IMR-90 (cell line): ENCODE measurements at regions not wholly inside any gene's neighbourhood (a gene's known extent, or its start where the extent isn't known, plus 50 kb on each side); places are given as distances from the start of the nearest gene placed in this dataset.

ENCODE experiments used
- ATAC-seq: fragments of 200-7000 bp; cut with Tn5 transposase; 2 replicates; pipeline ENCODE4 v1.9.1; 2020; ENCODE audit warnings: low read depth, mild to moderate bottlenecking, moderate library complexity
- BruUV-seq: library from RNA; stranded (reverse); fragments of 400-500 nt; replicated peaks from 2 replicates; lab custom pipeline; 2021; lab: Mats Ljungman, UMichigan
- CTCF ChIA-PET: fragments of 300-600 bp; formaldehyde crosslinking; extraction: SDS; loops from one replicate; lab custom pipeline; 2021; ENCODE audit warnings: antibody characterized with exemption; lab: Yijun Ruan, JAX
- POLR2A ChIA-PET: fragments of 300-600 bp; sonication (Branson Sonifier 250); formaldehyde crosslinking; loops from one replicate; lab custom pipeline; 2022; ENCODE audit warnings: antibody characterized with exemption; ENCODE audit not compliant: unreplicated experiment; lab: Charles Lee
- DNase-seq: peaks from one replicate; pipeline ENCODE4 v3.0.0; 2013
- H2AFZ ChIP-seq: replicated peaks from 2 replicates; pipeline ENCODE3; 2013; ENCODE audit warnings: low read length, mild to moderate bottlenecking; ENCODE audit not compliant: poor library complexity
- H2AK5ac ChIP-seq: 2 replicates; pipeline ENCODE4 v1.6.1; 2013; ENCODE audit warnings: low read depth, low read length, inconsistent platforms
- H2AK9ac ChIP-seq: replicated peaks from 2 replicates; pipeline ENCODE3; 2013; ENCODE audit warnings: mild to moderate bottlenecking, low read depth, low read length, moderate library complexity; ENCODE audit not compliant: poor library complexity
- H2BK120ac ChIP-seq: 2 replicates; pipeline ENCODE4 v1.6.1; 2013; ENCODE audit warnings: low read depth, low read length, inconsistent platforms
- H2BK15ac ChIP-seq: 3 replicates; pipeline ENCODE4 v1.6.1; 2013; ENCODE audit warnings: low read depth, low read length, inconsistent platforms
- H2BK20ac ChIP-seq: 2 replicates; pipeline ENCODE4 v1.6.1; 2013; ENCODE audit warnings: low read depth, mild to moderate bottlenecking, inconsistent platforms, low read length, moderate library complexity
- H2BK5ac ChIP-seq: 2 replicates; pipeline ENCODE4 v1.6.1; 2013; ENCODE audit warnings: mild to moderate bottlenecking, low read depth, low read length, inconsistent platforms; ENCODE audit not compliant: poor library complexity, severe bottlenecking
- H3K14ac ChIP-seq: replicated peaks from 2 replicates; pipeline ENCODE4 v1.6.1; 2013; ENCODE audit warnings: low read depth, low read length, inconsistent platforms
- H3K18ac ChIP-seq: 2 replicates; pipeline ENCODE4 v1.6.1; 2013; ENCODE audit warnings: low read depth, low read length, control low read depth
- H3K23ac ChIP-seq: 2 replicates; pipeline ENCODE4 v1.6.1; 2013; ENCODE audit warnings: low read depth, low read length, inconsistent platforms
- H3K27ac ChIP-seq: 2 replicates; pipeline ENCODE4 v1.5.1; 2013; ENCODE audit warnings: mild to moderate bottlenecking, control low read depth, low read length; ENCODE audit not compliant: insufficient read depth
- H3K27me3 ChIP-seq: 2 replicates; pipeline ENCODE4 v1.6.1; 2013; ENCODE audit warnings: low read length; ENCODE audit not compliant: control insufficient read depth, insufficient read depth
- H3K36me3 ChIP-seq: 2 replicates; pipeline ENCODE4 v1.6.1; 2013; ENCODE audit warnings: low read length, mixed read lengths; ENCODE audit not compliant: control insufficient read depth, insufficient read depth
- H3K4ac ChIP-seq: 2 replicates; pipeline ENCODE4 v1.6.1; 2013; ENCODE audit warnings: low read depth, low read length, inconsistent platforms
- H3K4me1 ChIP-seq: 2 replicates; pipeline ENCODE4 v1.6.1; 2013; ENCODE audit warnings: low read length, mixed read lengths; ENCODE audit not compliant: control insufficient read depth, insufficient read depth
- H3K4me2 ChIP-seq: 2 replicates; pipeline ENCODE4 v1.6.1; 2013; ENCODE audit warnings: low read depth, mild to moderate bottlenecking, control low read depth, low read length, moderate library complexity
- H3K4me3 ChIP-seq: 2 replicates; pipeline ENCODE4 v1.5.1; 2013; ENCODE audit warnings: low read depth, mild to moderate bottlenecking, control low read depth, low read length, moderate library complexity; ENCODE audit not compliant: insufficient read depth
- H3K56ac ChIP-seq: 2 replicates; pipeline ENCODE4 v1.6.1; 2013; ENCODE audit warnings: low read length, inconsistent platforms; ENCODE audit not compliant: insufficient read depth; ENCODE audit errors: extremely low read depth
- H3K79me1 ChIP-seq, 2 experiments: 2 replicates each; pipeline ENCODE4 v1.6.1; 2013; ENCODE audit warnings: low read length in 2 of 2, inconsistent platforms in 1 of 2, low read depth in 1 of 2
- H3K9ac ChIP-seq: 2 replicates; pipeline ENCODE4 v1.6.1; 2013; ENCODE audit warnings: low read depth, low read length, control low read depth
- H3K9me1 ChIP-seq: 2 replicates; pipeline ENCODE4 v1.6.1; 2013; ENCODE audit warnings: low read length, inconsistent platforms; ENCODE audit not compliant: insufficient read depth
- H3K9me3 ChIP-seq: 2 replicates; pipeline ENCODE4 v1.6.1; 2013; ENCODE audit warnings: low read length; ENCODE audit not compliant: control insufficient read depth, insufficient read depth
- H4K20me1 ChIP-seq: 2 replicates; pipeline ENCODE4 v1.6.1; 2013; ENCODE audit warnings: low read length, inconsistent platforms; ENCODE audit not compliant: insufficient read depth
- H4K5ac ChIP-seq: 2 replicates; pipeline ENCODE4 v1.6.1; 2013; ENCODE audit warnings: mild to moderate bottlenecking, low read depth, low read length, control low read depth
- H4K8ac ChIP-seq, 2 experiments: 2 replicates each; pipeline ENCODE4 v1.6.1; 2013; ENCODE audit warnings: low read depth in 2 of 2, low read length in 2 of 2, control low read depth in 1 of 2, inconsistent platforms in 1 of 2
- H4K91ac ChIP-seq: 2 replicates; pipeline ENCODE4 v1.6.1; 2013; ENCODE audit warnings: low read depth, low read length, inconsistent platforms; ENCODE audit not compliant: insufficient read depth
- FOS ChIP-seq: fragments of 150-350 bp; IDR thresholded peaks from 2 replicates; pipeline ENCODE4 v1.6.1; 2016; ENCODE audit warnings: low read depth, low read length
- MAFK ChIP-seq: IDR thresholded peaks from 2 replicates; pipeline ENCODE4 v1.6.1; 2012; ENCODE audit warnings: low read depth, low read length, improper control_type of control experiment
- RAD21 ChIP-seq: IDR thresholded peaks from 2 replicates; pipeline ENCODE4 v1.6.1; 2012; ENCODE audit warnings: low read length, improper control_type of control experiment
- RCOR1 ChIP-seq: IDR thresholded peaks from 2 replicates; pipeline ENCODE4 v1.6.1; 2012; ENCODE audit warnings: mild to moderate bottlenecking, low read length, improper control_type of control experiment; ENCODE audit not compliant: insufficient replicate concordance
- SMC3 ChIP-seq: fragments of 150-350 bp; IDR thresholded peaks from 2 replicates; pipeline ENCODE4 v1.6.1; 2016; ENCODE audit warnings: low read depth, mild to moderate bottlenecking, antibody characterized with exemption, low read length, moderate library complexity
- WGBS, 2 experiments: methylation state at CpG; one replicate each; pipeline versions ENCODE4 v1.1.5 to v1.1.7; 2013; ENCODE audit warnings: missing lambda C conversion rate in 2 of 2; ENCODE audit not compliant: insufficient read length in 1 of 2; ENCODE audit errors: extremely low coverage in 2 of 2; 5-methylcytosine and 5-hydroxymethylcytosine counted together
- dilution Hi-C: fragments of 300-500 bp; cut with HindIII; formaldehyde crosslinking; loops from one replicate; pipeline ENCODE4 v1.14.3; 2018; ENCODE audit warnings: low sequenced_read_pairs; ENCODE audit not compliant: unreplicated experiment
- in situ Hi-C: fragments of 300-500 bp; cut with MboI; formaldehyde crosslinking; loops from 3 replicates; pipeline ENCODE4 v1.14.3; 2019; ENCODE audit warnings: low sequenced_read_pairs, inconsistent platforms, mixed read lengths
- intact Hi-C: fragments of 100-400 bp; cut with micrococcal nuclease; formaldehyde crosslinking; loops from 2 replicates; pipeline ENCODE4 v1.10.0; 2022
- TF ChIP-seq, protein P1 (sequence below): fragments of 150-350 bp; IDR thresholded peaks from 2 replicates; pipeline ENCODE4 v1.6.1; 2016; ENCODE audit warnings: low read depth, mild to moderate bottlenecking, low read length, moderate library complexity, borderline replicate concordance
- TF ChIP-seq, protein P2 (sequence below): fragments of 150-350 bp; IDR thresholded peaks from 2 replicates; pipeline ENCODE4 v1.6.1; 2017; ENCODE audit warnings: mild to moderate bottlenecking, antibody characterized with exemption, low read length, low read depth

DNA sequence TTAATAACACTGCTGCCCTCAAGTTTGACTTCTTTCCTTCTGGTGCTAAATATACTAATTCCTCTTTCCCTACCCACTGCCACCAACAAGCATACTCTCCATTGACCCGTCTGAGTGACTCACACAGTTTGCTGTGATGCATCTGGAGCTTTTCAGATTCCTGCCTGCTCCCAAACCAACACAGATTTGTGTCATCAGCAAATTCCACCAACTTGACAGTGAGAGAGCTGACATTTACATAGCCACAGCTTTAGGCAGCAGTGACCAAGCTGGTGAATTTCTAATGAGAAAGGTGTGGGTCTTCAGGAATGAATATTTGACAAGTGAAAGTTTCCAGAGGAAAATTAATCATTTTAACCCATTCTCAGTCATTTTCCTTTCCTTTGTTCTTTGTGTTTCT, 96.5 kb upstream of the PRICKLE2 start:
- no peak overlapping the region for H4K5ac ChIP-seq
- 0% methylated on average over 1 of the region's 1 CpG; no CpG with 5 or more reads in 1 of the 2 experiments for WGBS, 2 experiments

More for the DNA sequence above, 96.5 kb upstream of the PRICKLE2 start:
- no peak overlapping the region for H3K4ac ChIP-seq
- no peak overlapping the region for H3K14ac ChIP-seq
- H3K4me1 ChIP-seq, result peaks cover 4% of the 10 kb centered on the region
- dilution Hi-C loops (no loop called here), in situ Hi-C loops (no loop called here), intact Hi-C loops (no loop called here)
- H2BK120ac ChIP-seq, result 0 out of 2 replicates have a peak overlapping the region, but pooled peaks have one; percentile 18
- H4K20me1 ChIP-seq, result no peaks in the 10 kb centered on the region
- H3K27me3 ChIP-seq, result no peaks in the 10 kb centered on the region
- no peak overlapping the region for H3K4me3 ChIP-seq
- H3K9me1 ChIP-seq, result peaks cover 4% of the 10 kb centered on the region
- TF ChIP-seq, protein P1, sequence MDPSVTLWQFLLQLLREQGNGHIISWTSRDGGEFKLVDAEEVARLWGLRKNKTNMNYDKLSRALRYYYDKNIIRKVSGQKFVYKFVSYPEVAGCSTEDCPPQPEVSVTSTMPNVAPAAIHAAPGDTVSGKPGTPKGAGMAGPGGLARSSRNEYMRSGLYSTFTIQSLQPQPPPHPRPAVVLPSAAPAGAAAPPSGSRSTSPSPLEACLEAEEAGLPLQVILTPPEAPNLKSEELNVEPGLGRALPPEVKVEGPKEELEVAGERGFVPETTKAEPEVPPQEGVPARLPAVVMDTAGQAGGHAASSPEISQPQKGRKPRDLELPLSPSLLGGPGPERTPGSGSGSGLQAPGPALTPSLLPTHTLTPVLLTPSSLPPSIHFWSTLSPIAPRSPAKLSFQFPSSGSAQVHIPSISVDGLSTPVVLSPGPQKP, result no peak
- TF ChIP-seq MAFK, result peak; percentile 97
- peak; percentile 76 for TF ChIP-seq FOS
- TF ChIP-seq SMC3, result 0 out of 2 replicates have a peak, but pooled peaks have one; percentile 20
- peak; percentile 16; the same call in 1 of the 2 replicates for TF ChIP-seq RAD21
- peak; percentile 32 for TF ChIP-seq RCOR1
- TF ChIP-seq, protein P2, sequence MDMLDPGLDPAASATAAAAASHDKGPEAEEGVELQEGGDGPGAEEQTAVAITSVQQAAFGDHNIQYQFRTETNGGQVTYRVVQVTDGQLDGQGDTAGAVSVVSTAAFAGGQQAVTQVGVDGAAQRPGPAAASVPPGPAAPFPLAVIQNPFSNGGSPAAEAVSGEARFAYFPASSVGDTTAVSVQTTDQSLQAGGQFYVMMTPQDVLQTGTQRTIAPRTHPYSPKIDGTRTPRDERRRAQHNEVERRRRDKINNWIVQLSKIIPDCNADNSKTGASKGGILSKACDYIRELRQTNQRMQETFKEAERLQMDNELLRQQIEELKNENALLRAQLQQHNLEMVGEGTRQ, result no peak
- H3K56ac ChIP-seq, result no peak overlapping the region
- no peaks in the 10 kb centered on the region for H3K9me3 ChIP-seq
- H2AK5ac ChIP-seq, result no peak overlapping the region
- H2AK9ac ChIP-seq, result no peak overlapping the region
- H3K27ac ChIP-seq, result no peak overlapping the region
- POLR2A ChIA-PET, result no interaction called here
- no peak overlapping the region for H3K23ac ChIP-seq
- no peak overlapping the region for H3K4me2 ChIP-seq
- peak; percentile 85 for DNase-seq
- no peak overlapping the region for H4K8ac ChIP-seq
- H3K18ac ChIP-seq, result no peak overlapping the region
- no peak overlapping the region for H2BK15ac ChIP-seq
- no peak overlapping the region for H4K91ac ChIP-seq
- peak; percentile 98 for ATAC-seq
- no peaks in the 10 kb centered on the region for H3K36me3 ChIP-seq
- H3K79me1 ChIP-seq, result peaks cover 0 to 8% of the 10 kb centered on the region in 2 experiments; a peak in 1 of 4 replicates
- H2BK5ac ChIP-seq, result peak overlapping the region; percentile 45
- no peak overlapping the region for H2BK20ac ChIP-seq
- H3K9ac ChIP-seq, result no peak overlapping the region
- no TSS peak for BruUV-seq
- CTCF ChIA-PET, result no interaction called here
- no peak overlapping the region for H2AFZ ChIP-seq
